ENCODE measurements at regions not wholly inside any gene's neighbourhood (a gene's known extent, or its start where the extent isn't known, plus 50 kb on each side); places are given as distances from the start of the nearest gene placed in this dataset.

GRCh38 chr20:56868746-56869145 is 239.6 kb downstream of the TFAP2C start:
- Histone ChIP-seq H3K4me3 (ENCODE audit: low read depth, low read length) (no peak overlapping the region), H3K27me3 (ENCODE audit: control insufficient read depth, insufficient read depth, low read length) (peaks cover 3% of the 10 kb centered on the region), H3K27ac (ENCODE audit: low read depth, low read length) (no peak overlapping the region), H3K9me3 (ENCODE audit: control insufficient read depth, insufficient read depth, low read length) (peaks cover 9% of the 10 kb centered on the region; the same call in 1 of the 2 replicates)
- POLR2A ChIA-PET: no interaction called here
- TF ChIP-seq CTCF (IDR thresholded peaks at IDR 0.05; ENCODE audit: low read depth, low read length): no peak
- DNase-seq (ENCODE audit: low read depth, low spot score): no peak
- CTCF ChIA-PET: no interaction called here

GRCh38 chr20:56870271-56870670 is 241.2 kb downstream of the TFAP2C start:
- no peak for TF ChIP-seq CTCF (IDR thresholded peaks at IDR 0.05; ENCODE audit: low read depth, low read length)
- DNase-seq (ENCODE audit: low read depth, low spot score): no peak
- Histone ChIP-seq H3K4me3 (ENCODE audit: low read depth, low read length) (no peak overlapping the region), H3K9me3 (ENCODE audit: control insufficient read depth, insufficient read depth, low read length) (peaks cover 12% of the 10 kb centered on the region; the same call in 1 of the 2 replicates), H3K27ac (ENCODE audit: low read depth, low read length) (no peak overlapping the region), H3K27me3 (ENCODE audit: control insufficient read depth, insufficient read depth, low read length) (peaks cover 3% of the 10 kb centered on the region)
- CTCF ChIA-PET: no interaction called here
- POLR2A ChIA-PET: no interaction called here

DNA sequence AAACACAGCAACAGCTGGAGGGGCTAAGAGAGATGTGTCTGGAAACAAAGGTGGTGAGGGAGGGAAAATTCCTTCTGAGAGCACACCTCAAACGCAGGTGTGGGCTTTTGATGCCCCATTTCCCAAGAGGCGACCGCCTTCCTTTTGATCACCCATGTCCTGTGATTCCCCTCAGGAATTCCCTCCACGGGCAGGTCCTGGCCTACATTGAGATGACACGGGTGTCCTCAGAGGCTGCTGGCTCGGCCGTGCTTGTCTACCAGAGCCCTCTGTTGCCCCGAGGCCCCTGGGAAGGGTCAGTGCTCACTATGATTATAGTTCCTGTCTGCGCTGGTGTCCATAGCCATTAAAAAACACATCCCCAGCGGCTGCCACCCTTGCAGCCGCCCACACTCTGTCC is 242.6 kb downstream of the TFAP2C start:
- CTCF ChIA-PET: no interaction called here
- no peak overlapping the region for H3K27ac ChIP-seq (ENCODE audit: low read depth, low read length)
- POLR2A ChIA-PET: no interaction called here
- H3K4me3 ChIP-seq (ENCODE audit: low read depth, low read length): no peak overlapping the region
- peaks cover 12% of the 10 kb centered on the region; the same call in 1 of the 2 replicates for H3K9me3 ChIP-seq (ENCODE audit: control insufficient read depth, insufficient read depth, low read length)
- H3K27me3 ChIP-seq (ENCODE audit: control insufficient read depth, insufficient read depth, low read length): peaks cover 3% of the 10 kb centered on the region
- no peak for TF ChIP-seq CTCF (IDR thresholded peaks at IDR 0.05; ENCODE audit: low read depth, low read length)
- no peak for DNase-seq (ENCODE audit: low read depth, low spot score)

DNA sequence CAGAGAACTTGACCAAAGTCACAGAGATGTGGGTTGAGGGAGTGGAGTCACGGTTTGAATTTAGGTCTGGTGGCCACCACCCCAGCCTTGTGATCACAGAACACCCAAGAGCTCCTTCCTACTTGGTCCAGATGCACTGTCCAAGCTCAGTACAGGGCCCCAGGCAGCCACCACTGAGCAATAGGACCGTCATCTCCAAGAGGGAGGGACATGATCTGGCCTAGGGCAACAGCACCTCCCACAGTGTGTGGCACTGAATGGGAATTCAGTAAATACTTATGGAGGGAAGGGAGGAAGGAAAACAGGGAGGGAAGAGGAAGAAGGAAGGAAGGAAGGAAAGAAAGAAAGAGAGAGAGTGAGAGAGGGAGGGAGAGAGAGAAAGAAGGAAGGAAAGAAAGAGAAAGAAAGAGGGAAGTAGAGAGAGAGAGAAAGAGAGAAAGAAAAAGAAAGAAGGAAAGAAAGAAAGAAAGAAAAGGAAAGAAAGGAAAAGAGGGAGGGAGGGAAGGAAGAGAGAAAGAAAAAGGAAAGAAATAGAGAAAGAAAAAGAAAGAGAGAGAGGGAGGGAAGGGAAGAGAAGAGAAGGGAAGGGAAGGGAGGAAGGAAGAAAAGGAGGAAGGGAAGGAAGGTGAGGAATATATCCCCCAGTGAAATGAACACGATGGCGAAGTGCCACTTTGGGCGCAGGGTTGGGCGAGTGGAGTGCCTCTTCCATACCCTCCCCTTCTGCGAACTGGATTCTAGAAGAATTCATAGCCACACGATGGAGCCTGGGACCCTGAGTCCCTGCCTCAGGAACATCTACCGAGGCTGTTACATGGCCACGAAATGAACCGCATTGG is 243.7 kb downstream of the TFAP2C start:
- TF ChIP-seq CTCF (IDR thresholded peaks at IDR 0.05; ENCODE audit: low read depth, low read length): no peak
- H3K27ac ChIP-seq (ENCODE audit: low read depth, low read length): no peak overlapping the region
- DNase-seq (ENCODE audit: low read depth, low spot score): no peak
- peaks cover 12% of the 10 kb centered on the region; the same call in 1 of the 2 replicates for H3K9me3 ChIP-seq (ENCODE audit: control insufficient read depth, insufficient read depth, low read length)
- ChIA-PET CTCF (no interaction called here), POLR2A (no interaction called here)
- H3K27me3 ChIP-seq (ENCODE audit: control insufficient read depth, insufficient read depth, low read length): peaks cover 3% of the 10 kb centered on the region
- H3K4me3 ChIP-seq (ENCODE audit: low read depth, low read length): no peak overlapping the region

- H3K27me3 ChIP-seq (ENCODE audit: control insufficient read depth, insufficient read depth, low read length): peaks cover 3% of the 10 kb centered on the region
- DNase-seq (ENCODE audit: low read depth, low spot score): no peak
- H3K9me3 ChIP-seq (ENCODE audit: control insufficient read depth, insufficient read depth, low read length): peaks cover 12% of the 10 kb centered on the region; the same call in 1 of the 2 replicates
- no peak for TF ChIP-seq CTCF (IDR thresholded peaks at IDR 0.05; ENCODE audit: low read depth, low read length)
- H3K27ac ChIP-seq (ENCODE audit: low read depth, low read length): no peak overlapping the region
- ChIA-PET POLR2A (no interaction called here), CTCF (no interaction called here)
- H3K4me3 ChIP-seq (ENCODE audit: low read depth, low read length): no peak overlapping the region
Observed at GRCh38 chr20:56873836-56874235, 244.7 kb downstream of the TFAP2C start.

All from AG04450 (cell line).